ENCODE measurements at regions not wholly inside any gene's neighbourhood (a gene's known extent, or its start where the extent isn't known, plus 50 kb on each side); places are given as distances from the start of the nearest gene placed in this dataset.
"Not testable (repeated sequence)": the region's sequence is repeated elsewhere in the genome, so short reads cannot be mapped to it uniquely, and the experiment has no call there.

GRCh38 chr4:18418195-18418898 lies 396.8 kb upstream of the LCORL start:
- not testable (repeated sequence) for TF ChIP-seq POLR2A (IDR thresholded peaks at IDR 0.05; ENCODE audit: low read length); GATA1 (IDR thresholded peaks at IDR 0.05; ENCODE audit: low read depth, low read length)

All from erythroblast (primary cell).